ENCODE measurements at regions not wholly inside any gene's neighbourhood (a gene's known extent, or its start where the extent isn't known, plus 50 kb on each side); places are given as distances from the start of the nearest gene placed in this dataset.

- TF ChIP-seq CTCF (IDR thresholded peaks at IDR 0.05) (no peak), ZFX (IDR thresholded peaks at IDR 0.05; ENCODE audit: borderline replicate concordance) (no peak)
Observed at GRCh38 chr4:4791299-4792111, 68.0 kb upstream of the MSX1 start.
